ENCODE measurements at regions not wholly inside any gene's neighbourhood (a gene's known extent, or its start where the extent isn't known, plus 50 kb on each side); places are given as distances from the start of the nearest gene placed in this dataset.

GRCh38 chr5:87195104-87195591 lies 72.5 kb upstream of the RASA1 start:
- TF ChIP-seq CTCF (IDR thresholded peaks at IDR 0.05) (no peak), EP300 (IDR thresholded peaks at IDR 0.05) (no peak), NR3C1 (IDR thresholded peaks at IDR 0.05) (no peak), PHF8 (IDR thresholded peaks at IDR 0.05; ENCODE audit: borderline replicate concordance, low read depth) (no peak), ESRRA (IDR thresholded peaks at IDR 0.05; ENCODE audit: borderline replicate concordance, low read length) (no peak), SMC3 (IDR thresholded peaks at IDR 0.05) (no peak), HMGXB4 (CRISPR knock-in tag; IDR thresholded peaks at IDR 0.05; ENCODE audit: borderline replicate concordance) (no peak)
